ENCODE measurements at regions not wholly inside any gene's neighbourhood (a gene's known extent, or its start where the extent isn't known, plus 50 kb on each side); places are given as distances from the start of the nearest gene placed in this dataset.

GRCh38 chr12:85663631-85664030 lies 172.6 kb downstream of the RASSF9 start:
- TF ChIP-seq POLR2A (IDR thresholded peaks at IDR 0.05; ENCODE audit: low read length): no peak
- no peak for TF ChIP-seq GATA1 (IDR thresholded peaks at IDR 0.05; ENCODE audit: low read depth, low read length)
